Loucy (cell line): ENCODE measurements at regions not wholly inside any gene's neighbourhood (a gene's known extent, or its start where the extent isn't known, plus 50 kb on each side); places are given as distances from the start of the nearest gene placed in this dataset.

ENCODE experiments used
- CTCF ChIP-seq: fragments of 200-600 bp; sonication (generic); conservative IDR thresholded peaks from 2 replicates; pipeline ENCODE4 v1.5.1; 2014; ENCODE audit warnings: mild to moderate bottlenecking, antibody characterized with exemption, low read length
- EZH2phosphoT487 ChIP-seq: fragments of 200-600 bp; IDR thresholded peaks from 2 replicates; pipeline ENCODE4 v1.6.1; 2018; ENCODE audit warnings: antibody characterized with exemption, mild to moderate bottlenecking, moderate library complexity, borderline replicate concordance

DNA sequence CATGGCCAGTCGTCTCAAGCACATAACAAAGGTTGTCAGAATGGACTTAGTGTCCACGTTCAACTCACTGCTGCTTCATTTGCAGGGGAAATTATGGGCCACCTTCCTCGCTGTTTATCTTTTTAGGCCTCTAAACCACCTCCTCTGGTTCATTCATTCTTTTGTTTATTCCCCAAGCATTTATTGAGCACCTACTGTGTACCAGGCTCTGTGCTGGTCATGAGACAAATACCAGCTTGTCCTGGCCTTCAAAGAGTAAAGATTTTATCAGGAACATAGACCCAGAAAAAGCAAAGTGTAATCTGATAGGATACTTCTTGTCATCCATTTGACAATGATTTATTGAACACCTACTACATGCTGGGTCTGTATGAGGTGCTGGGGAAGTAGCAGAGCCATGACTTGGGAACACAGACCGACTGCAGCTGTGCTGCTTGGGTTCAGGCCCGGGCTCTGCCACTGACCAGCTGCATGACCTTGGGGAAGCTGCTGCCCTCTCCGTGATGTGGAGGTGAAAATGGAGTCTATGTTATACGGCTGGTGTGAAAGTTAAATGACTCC lies 63.4 kb upstream of the SLC6A6 start:
- TF ChIP-seq CTCF (no peak), EZH2phosphoT487 (no peak)
